Smooth muscle cell (in vitro differentiated cells): ENCODE measurements at regions not wholly inside any gene's neighbourhood (a gene's known extent, or its start where the extent isn't known, plus 50 kb on each side); places are given as distances from the start of the nearest gene placed in this dataset.

Source experiments
- DNase-seq: peaks from one replicate; lab custom pipeline; 2025; ENCODE audit not compliant: unreplicated experiment; lab: John Stamatoyannopoulos, UW
- H2AFZ ChIP-seq: fragments of 200-600 bp; sonication (generic); 2 replicates; pipeline ENCODE4 v1.6.0; 2016; ENCODE audit warnings: antibody characterized with exemption, low read depth, mild to moderate bottlenecking
- H3F3A ChIP-seq: fragments of 200-600 bp; sonication (generic); 2 replicates; pipeline ENCODE4 v1.6.0; 2017; ENCODE audit warnings: antibody characterized with exemption, low read depth
- H3K27ac ChIP-seq: fragments of 200-600 bp; sonication (generic); 2 replicates; pipeline ENCODE4 v1.5.1; 2016; ENCODE audit warnings: low read depth, mild to moderate bottlenecking
- H3K27me3 ChIP-seq: fragments of 200-600 bp; sonication (generic); 2 replicates; pipeline ENCODE4 v1.6.1; 2016; ENCODE audit warnings: low read depth, mild to moderate bottlenecking
- H3K36me3 ChIP-seq: fragments of 200-600 bp; sonication (generic); 2 replicates; pipeline ENCODE4 v1.5.1; 2016; ENCODE audit warnings: low read depth
- H3K4me1 ChIP-seq: fragments of 200-600 bp; sonication (generic); 2 replicates; pipeline ENCODE4 v1.5.1; 2016; ENCODE audit warnings: low read depth
- H3K4me2 ChIP-seq: fragments of 200-600 bp; sonication (generic); 2 replicates; pipeline ENCODE4 v1.6.0; 2016; ENCODE audit warnings: mild to moderate bottlenecking
- H3K4me3 ChIP-seq: fragments of 200-600 bp; sonication (generic); 2 replicates; pipeline ENCODE4 v1.5.1; 2016; ENCODE audit warnings: mild to moderate bottlenecking
- H3K79me2 ChIP-seq: fragments of 200-600 bp; sonication (generic); 2 replicates; pipeline ENCODE4 v1.6.0; 2016; ENCODE audit warnings: low read depth, mild to moderate bottlenecking
- H3K9ac ChIP-seq: fragments of 200-600 bp; sonication (generic); 2 replicates; pipeline ENCODE4 v1.6.0; 2016; ENCODE audit warnings: low read depth
- H3K9me3 ChIP-seq: fragments of 200-600 bp; sonication (generic); replicated peaks from 2 replicates; pipeline ENCODE4 v1.5.1; 2016; ENCODE audit warnings: low read depth
- H4K20me1 ChIP-seq: fragments of 200-600 bp; sonication (generic); 2 replicates; pipeline ENCODE4 v1.6.0; 2016; ENCODE audit warnings: low read depth
- CTCF ChIP-seq: fragments of 200-600 bp; sonication (generic); IDR thresholded peaks from 2 replicates; pipeline ENCODE4 v1.5.1; 2017; ENCODE audit warnings: borderline replicate concordance, mild to moderate bottlenecking, antibody characterized with exemption; ENCODE audit not compliant: insufficient read depth, poor library complexity, severe bottlenecking
- WGBS: methylation state at CpG from one replicate; pipeline ENCODE4 v1.1.7; 2016; ENCODE audit warnings: low lambda C conversion rate; 5-methylcytosine and 5-hydroxymethylcytosine counted together

- Histone ChIP-seq H3K4me3 (no peak overlapping the region), H3K79me2 (no peaks in the 10 kb centered on the region), H2AFZ (no peak overlapping the region), H3K4me1 (no peaks in the 10 kb centered on the region), H3F3A (no peaks in the 10 kb centered on the region), H3K27ac (no peak overlapping the region), H4K20me1 (no peaks in the 10 kb centered on the region), H3K9me3 (no peaks in the 10 kb centered on the region), H3K9ac (no peak overlapping the region), H3K27me3 (no peaks in the 10 kb centered on the region), H3K36me3 (no peaks in the 10 kb centered on the region), H3K4me2 (no peak overlapping the region)
- DNase-seq = no peak
- no peak for TF ChIP-seq CTCF
- WGBS = 100% methylated on average over 1 of the region's 1 CpG
These were observed 585.7 kb downstream of the TLL1 start for GRCh38 chr4:166458756-166459155.

GRCh38 chr4:166459621-166460020, 586.6 kb downstream of the TLL1 start:
- no peaks in the 10 kb centered on the region for H3K79me2 ChIP-seq
- WGBS = 59% methylated on average over 5 of the region's 5 CpGs
- H3K27ac ChIP-seq = no peak overlapping the region
- H3K4me2 ChIP-seq = peak overlapping the region; percentile 32
- H3K4me1 ChIP-seq = no peaks in the 10 kb centered on the region
- H3K4me3 ChIP-seq = no peak overlapping the region
- no peaks in the 10 kb centered on the region for H4K20me1 ChIP-seq
- no peaks in the 10 kb centered on the region for H3K27me3 ChIP-seq
- no peaks in the 10 kb centered on the region for H3K9me3 ChIP-seq
- H2AFZ ChIP-seq = no peak overlapping the region
- no peak for TF ChIP-seq CTCF
- no peaks in the 10 kb centered on the region for H3K36me3 ChIP-seq
- no peak for DNase-seq
- no peaks in the 10 kb centered on the region for H3F3A ChIP-seq
- no peak overlapping the region for H3K9ac ChIP-seq

GRCh38 chr4:166460769-166461550, 587.9 kb downstream of the TLL1 start:
- DNase-seq = no peak
- 82% methylated on average over 3 of the region's 3 CpGs for WGBS

More at GRCh38 chr4:166460769-166461550, 587.9 kb downstream of the TLL1 start:
- Histone ChIP-seq H3K27me3 (no peaks in the 10 kb centered on the region), H3F3A (no peaks in the 10 kb centered on the region), H2AFZ (no peak overlapping the region), H3K79me2 (no peaks in the 10 kb centered on the region), H3K36me3 (no peaks in the 10 kb centered on the region), H3K27ac (no peak overlapping the region), H3K9ac (no peak overlapping the region), H3K4me2 (no peak overlapping the region), H4K20me1 (no peaks in the 10 kb centered on the region), H3K9me3 (no peaks in the 10 kb centered on the region), H3K4me3 (no peak overlapping the region), H3K4me1 (no peaks in the 10 kb centered on the region)
- TF ChIP-seq CTCF = no peak
